Lower leg skin (tissue), 4 donors: ENCODE measurements at regions not wholly inside any gene's neighbourhood (a gene's known extent, or its start where the extent isn't known, plus 50 kb on each side); places are given as distances from the start of the nearest gene placed in this dataset.

Source experiments
- DNase-seq, 2 donors: peaks; one replicate each; pipeline ENCODE4 v3.0.0-alpha.2; 2019; ENCODE audit warnings: low spot score in 2 of 2
- H3K4me3 ChIP-seq: fragments of 200-600 bp; sonication (generic); 2 replicates; pipeline ENCODE4 v1.5.1; 2017; ENCODE audit warnings: mild to moderate bottlenecking, low read depth; ENCODE audit not compliant: poor library complexity, severe bottlenecking
- CTCF ChIP-seq, 3 donors: fragments of 450-650 bp; IDR thresholded peaks; one replicate each; pipeline ENCODE4 v1.5.1; 2016; ENCODE audit warnings: antibody characterized with exemption in 3 of 3, mild to moderate bottlenecking in 3 of 3, moderate library complexity in 2 of 3
- POLR2A ChIP-seq, 2 donors: fragments of 450-650 bp; IDR thresholded peaks; one replicate each; pipeline ENCODE4 v1.6.1; 2016 to 2017; ENCODE audit warnings: antibody characterized with exemption in 2 of 2, mild to moderate bottlenecking in 1 of 2, moderate library complexity in 1 of 2
- WGBS, 2 donors: methylation state at CpG; one replicate each; pipeline ENCODE4 v1.1.5; 2018; 5-methylcytosine and 5-hydroxymethylcytosine counted together
- intact Hi-C: fragments of 100-400 bp; cut with DNase I; formaldehyde crosslinking; loops from one replicate; pipeline ENCODE4 v1.15.0; 2023; ENCODE audit warnings: low total_unique reads

DNA sequence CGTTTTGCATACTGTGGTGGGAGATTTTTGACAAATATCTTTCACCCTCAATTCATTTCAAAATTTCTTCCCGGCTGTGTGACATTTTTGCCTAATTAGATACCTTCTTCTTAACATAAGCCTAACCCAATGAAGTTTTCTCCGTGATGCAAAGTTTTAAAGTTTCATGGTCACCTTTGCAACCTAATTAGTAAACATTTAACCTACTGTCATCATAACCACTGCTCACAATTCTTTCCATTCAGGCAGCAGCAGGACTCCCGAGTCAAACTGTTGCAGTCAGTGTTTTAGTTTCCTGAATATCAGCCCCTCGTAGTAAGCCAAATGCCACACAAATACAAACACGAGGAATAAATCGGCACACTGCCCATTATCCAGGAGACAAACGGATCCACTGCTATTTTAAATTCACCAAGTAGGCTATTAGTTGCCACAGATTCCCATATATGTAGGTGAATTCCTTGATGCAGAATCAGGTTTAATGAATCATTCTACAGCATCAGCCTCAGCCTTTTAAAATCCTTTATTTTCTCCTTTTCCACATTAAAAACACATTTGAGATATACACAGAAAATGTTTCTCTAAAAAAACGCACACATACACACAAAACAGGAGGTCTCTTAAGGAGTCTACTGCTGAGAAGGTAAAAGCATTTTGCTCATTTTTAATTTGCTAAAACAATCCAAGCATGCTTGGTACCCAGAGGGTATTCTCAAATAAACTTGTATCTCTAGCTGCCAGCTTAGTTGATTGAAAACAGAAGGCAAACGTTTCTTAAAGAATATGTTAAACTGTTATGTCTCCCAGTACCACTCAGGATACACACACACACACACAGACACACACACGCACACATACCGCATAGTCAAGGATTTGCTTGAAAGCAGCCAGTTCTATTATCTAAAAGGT, 106.5 kb upstream of the KCTD1 start:
- WGBS, 2 donors, result 7 to 8% methylated on average over 12 of the region's 12 CpGs
- TF ChIP-seq CTCF (IDR thresholded peaks at IDR 0.05) (no peak), POLR2A (IDR thresholded peaks at IDR 0.05) (no peak)
- DNase-seq, result no peak
- intact Hi-C loops, result loop anchor here (10.0 kb wide), 2 partner anchors 260 to 340 kb away; no protein-coding TSS in a partner anchor
- no peak overlapping the region for H3K4me3 ChIP-seq

DNA sequence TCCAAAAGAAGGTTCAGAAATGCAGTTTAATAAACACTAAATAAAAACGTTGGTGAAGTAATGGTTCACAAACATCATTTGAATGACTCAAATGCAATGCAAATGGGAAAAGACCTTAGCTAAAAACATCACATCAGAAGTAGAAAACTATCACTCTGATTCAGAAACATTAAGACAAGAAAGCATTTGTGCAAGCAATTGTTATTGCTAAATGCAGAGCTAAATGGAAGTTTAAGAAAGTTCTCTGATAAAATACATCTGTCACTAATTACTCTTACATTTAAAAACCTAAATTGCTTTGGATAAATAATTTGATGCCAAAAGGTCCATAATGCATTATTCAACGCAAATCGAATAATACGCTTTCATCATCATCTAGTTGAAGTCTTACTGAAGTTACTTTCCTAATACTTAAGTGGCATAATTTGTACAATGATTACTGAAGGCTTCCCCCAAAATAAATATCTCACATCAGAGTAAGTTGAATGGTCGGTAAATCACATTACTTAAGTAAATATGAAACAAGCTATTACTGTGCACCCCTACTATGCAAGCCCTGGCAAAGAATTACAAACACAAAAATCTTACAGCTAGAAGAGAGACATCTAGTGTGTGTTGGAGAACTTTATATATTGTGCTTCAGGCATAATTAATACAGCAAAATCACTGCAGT, 105.7 kb upstream of the KCTD1 start:
- intact Hi-C loops, result loop anchor here (10.0 kb wide), 2 partner anchors 259 to 339 kb away; no protein-coding TSS in a partner anchor
- 40 to 41% methylated on average over 5 of the region's 5 CpGs for WGBS, 2 donors

GRCh38 chr18:26652501-26652900, 104.1 kb upstream of the KCTD1 start:
- intact Hi-C loops, result loop anchor here (10.0 kb wide), 2 partner anchors 258 to 338 kb away; no protein-coding TSS in a partner anchor
- no peak overlapping the region for H3K4me3 ChIP-seq
- WGBS, 2 donors, result 89 to 92% methylated on average over 6 of the region's 6 CpGs
- no peak for DNase-seq
- TF ChIP-seq CTCF (IDR thresholded peaks at IDR 0.05), result no peak
- no peak for TF ChIP-seq POLR2A (IDR thresholded peaks at IDR 0.05)

More for the DNA sequence above, 105.7 kb upstream of the KCTD1 start:
- TF ChIP-seq CTCF (IDR thresholded peaks at IDR 0.05) (no peak), POLR2A (IDR thresholded peaks at IDR 0.05) (no peak)
- H3K4me3 ChIP-seq, result no peak overlapping the region
- DNase-seq, result no peak

GRCh38 chr18:26650310-26651268, 102.2 kb upstream of the KCTD1 start:
- intact Hi-C loops, result loop anchor here (10.0 kb wide), 2 partner anchors 256 to 336 kb away; no protein-coding TSS in a partner anchor
- TF ChIP-seq POLR2A (IDR thresholded peaks at IDR 0.05) (no peak), CTCF (IDR thresholded peaks at IDR 0.05) (no peak)
- DNase-seq, result no peak
- H3K4me3 ChIP-seq, result no peak overlapping the region
- WGBS, 2 donors, result 57 to 58% methylated on average over 6 of the region's 6 CpGs

DNA sequence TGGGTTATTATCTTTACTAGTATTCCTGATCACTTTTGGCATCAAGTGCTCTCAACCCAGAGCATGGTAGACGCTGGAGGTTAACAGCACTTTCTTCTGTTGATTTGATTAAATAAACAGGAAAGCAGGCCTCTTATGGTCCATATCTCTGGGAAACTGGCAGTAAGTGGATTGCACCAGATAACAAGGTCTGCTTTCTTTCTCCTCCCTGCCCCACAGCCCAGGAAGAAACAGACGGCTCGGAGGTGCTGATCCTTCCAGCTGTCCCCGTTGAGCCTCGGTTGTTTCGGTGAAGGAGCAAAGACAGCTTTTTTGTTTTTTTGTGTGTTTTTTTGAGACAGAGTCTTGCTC, 100.8 kb upstream of the KCTD1 start:
- intact Hi-C loops, result no loop called here
- no peak for DNase-seq
- H3K4me3 ChIP-seq, result no peak overlapping the region
- TF ChIP-seq CTCF (IDR thresholded peaks at IDR 0.05), result no peak
- TF ChIP-seq POLR2A (IDR thresholded peaks at IDR 0.05), result no peak
- 76 to 83% methylated on average over 6 of the region's 6 CpGs for WGBS, 2 donors
